22Rv1 (cell line): ENCODE measurements at regions not wholly inside any gene's neighbourhood (a gene's known extent, or its start where the extent isn't known, plus 50 kb on each side); places are given as distances from the start of the nearest gene placed in this dataset.

Source experiments
- H3K27ac ChIP-seq: fragments of 450-650 bp; 2 replicates; pipeline ENCODE4 v1.5.1; 2017
- ZFX ChIP-seq: fragments of 450-650 bp; IDR thresholded peaks from 2 replicates; pipeline ENCODE4 v1.6.1; 2017; ENCODE audit warnings: antibody characterized with exemption, borderline replicate concordance
- TF ChIP-seq, protein P1 (sequence below): fragments of 450-650 bp; IDR thresholded peaks from 2 replicates; pipeline ENCODE4 v1.5.1; 2017; ENCODE audit warnings: mild to moderate bottlenecking

GRCh38 chr3:162437480-162437879 lies 940.9 kb downstream of the OTOL1 start:
- no peak overlapping the region for H3K27ac ChIP-seq

GRCh38 chr3:162441716-162442115 lies 945.1 kb downstream of the OTOL1 start:
- H3K27ac ChIP-seq, result no peak overlapping the region
- no peak for TF ChIP-seq ZFX

More at GRCh38 chr3:162437480-162437879, 940.9 kb downstream of the OTOL1 start:
- no peak for TF ChIP-seq ZFX
- TF ChIP-seq, protein P1, sequence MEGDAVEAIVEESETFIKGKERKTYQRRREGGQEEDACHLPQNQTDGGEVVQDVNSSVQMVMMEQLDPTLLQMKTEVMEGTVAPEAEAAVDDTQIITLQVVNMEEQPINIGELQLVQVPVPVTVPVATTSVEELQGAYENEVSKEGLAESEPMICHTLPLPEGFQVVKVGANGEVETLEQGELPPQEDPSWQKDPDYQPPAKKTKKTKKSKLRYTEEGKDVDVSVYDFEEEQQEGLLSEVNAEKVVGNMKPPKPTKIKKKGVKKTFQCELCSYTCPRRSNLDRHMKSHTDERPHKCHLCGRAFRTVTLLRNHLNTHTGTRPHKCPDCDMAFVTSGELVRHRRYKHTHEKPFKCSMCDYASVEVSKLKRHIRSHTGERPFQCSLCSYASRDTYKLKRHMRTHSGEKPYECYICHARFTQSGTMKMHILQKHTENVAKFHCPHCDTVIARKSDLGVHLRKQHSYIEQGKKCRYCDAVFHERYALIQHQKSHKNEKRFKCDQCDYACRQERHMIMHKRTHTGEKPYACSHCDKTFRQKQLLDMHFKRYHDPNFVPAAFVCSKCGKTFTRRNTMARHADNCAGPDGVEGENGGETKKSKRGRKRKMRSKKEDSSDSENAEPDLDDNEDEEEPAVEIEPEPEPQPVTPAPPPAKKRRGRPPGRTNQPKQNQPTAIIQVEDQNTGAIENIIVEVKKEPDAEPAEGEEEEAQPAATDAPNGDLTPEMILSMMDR, result no peak

- TF ChIP-seq ZFX, result no peak
- TF ChIP-seq, protein P1, result no peak
Observed at GRCh38 chr3:162443376-162443775, 946.8 kb downstream of the OTOL1 start.

DNA sequence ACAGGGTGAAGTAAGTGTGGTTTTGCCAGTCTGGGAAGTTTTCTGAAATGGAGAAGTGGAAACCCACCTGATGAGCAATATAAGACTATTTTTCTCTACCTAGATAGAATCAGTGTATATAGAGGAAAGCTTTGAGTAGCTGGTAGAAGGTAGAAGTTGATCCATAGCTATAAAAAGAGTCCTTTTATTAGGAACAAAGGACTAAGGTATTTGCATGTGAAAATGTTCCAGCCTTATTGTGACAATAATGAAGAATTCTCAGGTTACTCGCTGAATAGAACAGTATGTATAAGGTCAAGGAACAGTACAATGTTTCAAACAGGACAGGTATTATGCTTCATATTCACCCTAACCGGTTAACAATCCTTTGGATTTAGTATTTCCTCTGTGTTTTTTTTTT lies 972.2 kb downstream of the OTOL1 start:
- no peak for TF ChIP-seq ZFX
- TF ChIP-seq, protein P1, result no peak
- H3K27ac ChIP-seq, result no peak overlapping the region

More at GRCh38 chr3:162443376-162443775, 946.8 kb downstream of the OTOL1 start:
- H3K27ac ChIP-seq, result no peak overlapping the region

DNA sequence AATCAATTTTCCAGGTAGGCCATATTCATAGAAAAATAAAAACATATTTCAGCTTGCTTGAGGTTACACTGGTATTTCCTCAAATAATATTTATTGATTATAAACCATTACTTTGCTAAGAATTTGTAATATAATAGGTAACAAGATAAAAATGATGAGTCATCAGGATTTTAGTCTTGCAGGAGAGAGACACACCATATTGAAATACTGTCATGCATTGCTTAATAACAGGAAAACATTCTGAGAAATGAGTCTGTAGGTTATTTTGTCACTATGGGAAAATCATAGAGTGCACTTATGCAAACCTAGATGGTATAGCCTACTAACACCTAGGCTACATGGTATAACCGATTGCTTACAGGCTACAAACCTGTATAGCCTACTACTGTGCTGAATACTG lies 990.5 kb downstream of the OTOL1 start:
- no peak overlapping the region for H3K27ac ChIP-seq
- TF ChIP-seq ZFX, result no peak
- TF ChIP-seq, protein P1, result no peak

DNA sequence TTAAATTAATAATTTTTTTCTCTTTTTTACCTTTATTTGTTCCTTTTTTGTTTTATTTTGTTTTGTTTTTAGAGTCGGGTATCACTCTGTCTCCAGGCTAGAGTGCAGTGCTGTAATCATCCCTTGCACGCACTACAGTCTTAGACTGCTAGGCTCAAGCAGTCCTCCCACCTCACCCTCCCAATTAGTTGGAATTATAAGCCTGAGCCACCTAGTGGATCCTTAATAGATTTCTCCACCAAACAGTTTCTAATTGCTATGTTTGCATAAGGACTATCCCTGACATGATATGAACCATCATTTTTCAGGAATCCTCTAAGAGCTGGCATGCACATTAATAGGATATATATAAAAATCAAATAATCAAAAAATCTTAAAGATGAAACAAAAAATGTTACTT lies 993.2 kb downstream of the OTOL1 start:
- TF ChIP-seq, protein P1, result peak; percentile 37; the same call in 1 of the 2 replicates
- TF ChIP-seq ZFX, result no peak
- H3K27ac ChIP-seq, result no peak overlapping the region

- no peak overlapping the region for H3K27ac ChIP-seq
- TF ChIP-seq ZFX, result no peak
- TF ChIP-seq, protein P1, result no peak
Observed at GRCh38 chr3:162491952-162492351, 995.3 kb downstream of the OTOL1 start.

- H3K27ac ChIP-seq, result no peak overlapping the region
- no peak for TF ChIP-seq ZFX
- TF ChIP-seq, protein P1, result no peak
Observed at GRCh38 chr3:162492446-162493081, 996.0 kb downstream of the OTOL1 start.
